ENCODE measurements at regions not wholly inside any gene's neighbourhood (a gene's known extent, or its start where the extent isn't known, plus 50 kb on each side); places are given as distances from the start of the nearest gene placed in this dataset.

DNA sequence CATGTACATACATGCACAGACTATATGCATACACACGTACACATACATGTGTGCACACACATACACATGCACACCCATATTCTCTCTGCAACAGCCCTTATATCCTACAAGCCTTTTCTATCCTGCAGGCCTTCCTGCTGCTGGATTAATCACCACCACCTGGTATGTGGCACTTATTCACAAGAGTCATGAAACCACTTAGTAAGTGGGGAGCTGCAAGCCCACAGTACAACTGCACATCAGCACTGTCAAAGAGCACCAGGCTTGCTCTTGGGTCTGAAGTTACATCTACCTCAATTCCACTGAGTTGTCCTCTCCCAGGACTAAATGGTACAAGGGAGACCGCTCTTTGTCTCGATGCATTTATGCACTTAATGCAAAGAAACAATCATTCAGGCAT is 233.2 kb downstream of the KLF13 start:
- no peaks in the 10 kb centered on the region for H3K27me3 ChIP-seq (replicated peaks in 1 of 2; ENCODE audit: control insufficient read depth in 2 of 2, insufficient read depth in 2 of 2, low read length in 1 of 2)
- no peaks in the 10 kb centered on the region for H4K20me1 ChIP-seq (ENCODE audit: control insufficient read depth, insufficient read depth)
- H3K36me3 ChIP-seq (ENCODE audit: control insufficient read depth in 2 of 2, insufficient read depth in 2 of 2, low read length in 1 of 2) = no peaks in the 10 kb centered on the region
- no peak for ATAC-seq
- H3K9me3 ChIP-seq (replicated peaks; ENCODE audit: control insufficient read depth, insufficient read depth, low read length) = no peaks in the 10 kb centered on the region
- no peak overlapping the region for H3K27ac ChIP-seq (ENCODE audit: control insufficient read depth, insufficient read depth)
- no peak overlapping the region for H3K4me3 ChIP-seq
- H3K4me2 ChIP-seq (ENCODE audit: control insufficient read depth, insufficient read depth) = no peak overlapping the region
- SMC1A ChIA-PET (ENCODE audit: uncharacterized antibody, unreplicated experiment) = no interaction called here
- CTCF ChIA-PET = no interaction called here
- no peaks in the 10 kb centered on the region for H3K4me1 ChIP-seq (ENCODE audit: control insufficient read depth, insufficient read depth, low read length)
- TF ChIP-seq EGR1 (IDR thresholded peaks at IDR 0.05; ENCODE audit: borderline replicate concordance in 1 of 2, low read depth in 2 of 2, low read length in 2 of 2) (no peak), ZNF622 (IDR thresholded peaks at IDR 0.05) (no peak), PAX5 (IDR thresholded peaks at IDR 0.05; ENCODE audit: borderline replicate concordance, low read depth, low read length) (no peak)
- TF ChIP-seq, protein P1, sequence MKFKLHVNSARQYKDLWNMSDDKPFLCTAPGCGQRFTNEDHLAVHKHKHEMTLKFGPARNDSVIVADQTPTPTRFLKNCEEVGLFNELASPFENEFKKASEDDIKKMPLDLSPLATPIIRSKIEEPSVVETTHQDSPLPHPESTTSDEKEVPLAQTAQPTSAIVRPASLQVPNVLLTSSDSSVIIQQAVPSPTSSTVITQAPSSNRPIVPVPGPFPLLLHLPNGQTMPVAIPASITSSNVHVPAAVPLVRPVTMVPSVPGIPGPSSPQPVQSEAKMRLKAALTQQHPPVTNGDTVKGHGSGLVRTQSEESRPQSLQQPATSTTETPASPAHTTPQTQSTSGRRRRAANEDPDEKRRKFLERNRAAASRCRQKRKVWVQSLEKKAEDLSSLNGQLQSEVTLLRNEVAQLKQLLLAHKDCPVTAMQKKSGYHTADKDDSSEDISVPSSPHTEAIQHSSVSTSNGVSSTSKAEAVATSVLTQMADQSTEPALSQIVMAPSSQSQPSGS (IDR thresholded peaks at IDR 0.05; ENCODE audit: low read length) = no peak
- TF ChIP-seq, protein P2, sequence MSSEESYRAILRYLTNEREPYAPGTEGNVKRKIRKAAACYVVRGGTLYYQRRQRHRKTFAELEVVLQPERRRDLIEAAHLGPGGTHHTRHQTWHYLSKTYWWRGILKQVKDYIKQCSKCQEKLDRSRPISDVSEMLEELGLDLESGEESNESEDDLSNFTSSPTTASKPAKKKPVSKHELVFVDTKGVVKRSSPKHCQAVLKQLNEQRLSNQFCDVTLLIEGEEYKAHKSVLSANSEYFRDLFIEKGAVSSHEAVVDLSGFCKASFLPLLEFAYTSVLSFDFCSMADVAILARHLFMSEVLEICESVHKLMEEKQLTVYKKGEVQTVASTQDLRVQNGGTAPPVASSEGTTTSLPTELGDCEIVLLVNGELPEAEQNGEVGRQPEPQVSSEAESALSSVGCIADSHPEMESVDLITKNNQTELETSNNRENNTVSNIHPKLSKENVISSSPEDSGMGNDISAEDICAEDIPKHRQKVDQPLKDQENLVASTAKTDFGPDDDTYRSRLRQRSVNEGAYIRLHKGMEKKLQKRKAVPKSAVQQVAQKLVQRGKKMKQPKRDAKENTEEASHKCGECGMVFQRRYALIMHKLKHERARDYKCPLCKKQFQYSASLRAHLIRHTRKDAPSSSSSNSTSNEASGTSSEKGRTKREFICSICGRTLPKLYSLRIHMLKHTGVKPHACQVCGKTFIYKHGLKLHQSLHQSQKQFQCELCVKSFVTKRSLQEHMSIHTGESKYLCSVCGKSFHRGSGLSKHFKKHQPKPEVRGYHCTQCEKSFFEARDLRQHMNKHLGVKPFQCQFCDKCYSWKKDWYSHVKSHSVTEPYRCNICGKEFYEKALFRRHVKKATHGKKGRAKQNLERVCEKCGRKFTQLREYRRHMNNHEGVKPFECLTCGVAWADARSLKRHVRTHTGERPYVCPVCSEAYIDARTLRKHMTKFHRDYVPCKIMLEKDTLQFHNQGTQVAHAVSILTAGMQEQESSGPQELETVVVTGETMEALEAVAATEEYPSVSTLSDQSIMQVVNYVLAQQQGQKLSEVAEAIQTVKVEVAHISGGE (CRISPR knock-in tag; IDR thresholded peaks at IDR 0.05) = no peak
- TF ChIP-seq, protein P3, sequence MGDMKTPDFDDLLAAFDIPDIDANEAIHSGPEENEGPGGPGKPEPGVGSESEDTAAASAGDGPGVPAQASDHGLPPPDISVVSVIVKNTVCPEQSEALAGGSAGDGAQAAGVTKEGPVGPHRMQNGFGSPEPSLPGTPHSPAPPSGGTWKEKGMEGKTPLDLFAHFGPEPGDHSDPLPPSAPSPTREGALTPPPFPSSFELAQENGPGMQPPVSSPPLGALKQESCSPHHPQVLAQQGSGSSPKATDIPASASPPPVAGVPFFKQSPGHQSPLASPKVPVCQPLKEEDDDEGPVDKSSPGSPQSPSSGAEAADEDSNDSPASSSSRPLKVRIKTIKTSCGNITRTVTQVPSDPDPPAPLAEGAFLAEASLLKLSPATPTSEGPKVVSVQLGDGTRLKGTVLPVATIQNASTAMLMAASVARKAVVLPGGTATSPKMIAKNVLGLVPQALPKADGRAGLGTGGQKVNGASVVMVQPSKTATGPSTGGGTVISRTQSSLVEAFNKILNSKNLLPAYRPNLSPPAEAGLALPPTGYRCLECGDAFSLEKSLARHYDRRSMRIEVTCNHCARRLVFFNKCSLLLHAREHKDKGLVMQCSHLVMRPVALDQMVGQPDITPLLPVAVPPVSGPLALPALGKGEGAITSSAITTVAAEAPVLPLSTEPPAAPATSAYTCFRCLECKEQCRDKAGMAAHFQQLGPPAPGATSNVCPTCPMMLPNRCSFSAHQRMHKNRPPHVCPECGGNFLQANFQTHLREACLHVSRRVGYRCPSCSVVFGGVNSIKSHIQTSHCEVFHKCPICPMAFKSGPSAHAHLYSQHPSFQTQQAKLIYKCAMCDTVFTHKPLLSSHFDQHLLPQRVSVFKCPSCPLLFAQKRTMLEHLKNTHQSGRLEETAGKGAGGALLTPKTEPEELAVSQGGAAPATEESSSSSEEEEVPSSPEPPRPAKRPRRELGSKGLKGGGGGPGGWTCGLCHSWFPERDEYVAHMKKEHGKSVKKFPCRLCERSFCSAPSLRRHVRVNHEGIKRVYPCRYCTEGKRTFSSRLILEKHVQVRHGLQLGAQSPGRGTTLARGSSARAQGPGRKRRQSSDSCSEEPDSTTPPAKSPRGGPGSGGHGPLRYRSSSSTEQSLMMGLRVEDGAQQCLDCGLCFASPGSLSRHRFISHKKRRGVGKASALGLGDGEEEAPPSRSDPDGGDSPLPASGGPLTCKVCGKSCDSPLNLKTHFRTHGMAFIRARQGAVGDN (IDR thresholded peaks at IDR 0.05) = no peak
- in situ Hi-C loops (cut with MboI) (no loop called here), intact Hi-C loops (cut with micrococcal nuclease; ENCODE audit: unreplicated experiment) (loop anchor here (5.0 kb wide), 2 partner anchors 32 to 42 kb away; no protein-coding TSS in a partner anchor)
- no peak for DNase-seq (ENCODE audit: low read depth, low spot score)
- RAD21 ChIA-PET (ENCODE audit: unreplicated experiment) = no interaction called here
- no peak overlapping the region for H2AFZ ChIP-seq (ENCODE audit: control insufficient read depth, low read depth, low read length)
- H3K79me2 ChIP-seq (ENCODE audit: control insufficient read depth, insufficient read depth, low read length) = no peaks in the 10 kb centered on the region
- H3K9ac ChIP-seq (ENCODE audit: control insufficient read depth, insufficient read depth, low read length) = no peak overlapping the region
- no TSS peak for BruUV-seq (replicated peaks)
- WGBS (ENCODE audit: insufficient coverage, insufficient replicate concordance, low lambda C conversion rate, missing lambda C conversion rate) = 35% methylated on average over 3 of the region's 3 CpGs
- no peak for FAIRE-seq
- POLR2A ChIA-PET = no interaction called here

Measured in GM12878 (cell line).